DND-41 (cell line): ENCODE measurements at regions not wholly inside any gene's neighbourhood (a gene's known extent, or its start where the extent isn't known, plus 50 kb on each side); places are given as distances from the start of the nearest gene placed in this dataset.

ENCODE experiments used
- ATAC-seq: fragments of 200-7000 bp; cut with Tn5 transposase; 3 replicates; pipeline ENCODE4 v1.9.1; 2021; ENCODE audit warnings: low read depth; ENCODE audit not compliant: insufficient read depth
- DNase-seq: peaks from one replicate; pipeline ENCODE4 v3.0.0-alpha.2; 2020
- H2AFZ ChIP-seq: 2 replicates; pipeline ENCODE4 v1.6.0; 2012; ENCODE audit warnings: low read depth, low read length
- H3K27ac ChIP-seq: 2 replicates; pipeline ENCODE4 v1.5.1; 2012; ENCODE audit warnings: low read length, inconsistent platforms
- H3K27me3 ChIP-seq: fragments of 200-600 bp; sonication (generic); 2 replicates; pipeline ENCODE4 v1.6.0; 2012; ENCODE audit warnings: low read length, mild to moderate bottlenecking, inconsistent platforms; ENCODE audit not compliant: insufficient read depth, poor library complexity
- H3K36me3 ChIP-seq: 2 replicates; pipeline ENCODE4 v1.5.1; 2012; ENCODE audit warnings: low read length, inconsistent platforms; ENCODE audit not compliant: insufficient read depth
- H3K4me1 ChIP-seq: 2 replicates; pipeline ENCODE4 v1.5.1; 2012; ENCODE audit warnings: mild to moderate bottlenecking, low read length; ENCODE audit not compliant: insufficient read depth
- H3K4me2 ChIP-seq: 2 replicates; pipeline ENCODE4 v1.6.0; 2012; ENCODE audit warnings: mild to moderate bottlenecking, moderate library complexity, low read length, inconsistent platforms; ENCODE audit not compliant: insufficient read depth
- H3K4me3 ChIP-seq, 2 experiments: fragments of 200-600 bp in 1 of 2; shearing (Covaris generic) in 1 of 2; 2 replicates each; pipeline ENCODE4 v1.5.1; 2012 to 2016; ENCODE audit warnings: inconsistent platforms in 2 of 2, low read length in 2 of 2, mild to moderate bottlenecking in 2 of 2, low read depth in 1 of 2, moderate library complexity in 1 of 2
- H3K79me2 ChIP-seq: 2 replicates; pipeline ENCODE4 v1.6.0; 2012; ENCODE audit warnings: low read length, inconsistent platforms; ENCODE audit not compliant: insufficient read depth
- H3K9ac ChIP-seq: 2 replicates; pipeline ENCODE4 v1.6.0; 2012; ENCODE audit warnings: low read depth, mild to moderate bottlenecking, inconsistent platforms, low read length, moderate library complexity
- H3K9me3 ChIP-seq: 2 replicates; pipeline ENCODE4 v1.5.1; 2012; ENCODE audit warnings: low read length, moderate library complexity, mild to moderate bottlenecking, inconsistent platforms; ENCODE audit not compliant: insufficient read depth, severe bottlenecking
- H4K20me1 ChIP-seq: 2 replicates; pipeline ENCODE4 v1.6.0; 2012; ENCODE audit warnings: low read length; ENCODE audit not compliant: insufficient read depth
- CTCF ChIP-seq: IDR thresholded peaks from 2 replicates; pipeline ENCODE4 v1.5.1; 2012; ENCODE audit warnings: borderline replicate concordance, low read length, moderate library complexity, mild to moderate bottlenecking; ENCODE audit not compliant: poor library complexity, severe bottlenecking; ENCODE audit errors: extremely low read depth
- EZH2 ChIP-seq: IDR thresholded peaks from 3 replicates; pipeline ENCODE4 v1.6.1; 2012; ENCODE audit warnings: borderline replicate concordance, low read depth, mild to moderate bottlenecking, moderate library complexity, low read length, inconsistent platforms; ENCODE audit not compliant: severe bottlenecking

- H2AFZ ChIP-seq = no peak overlapping the region
- H3K27me3 ChIP-seq = no peaks in the 10 kb centered on the region
- H3K79me2 ChIP-seq = no peaks in the 10 kb centered on the region
- H3K4me3 ChIP-seq = no peak overlapping the region
- ATAC-seq = no peak
- no peak overlapping the region for H3K4me2 ChIP-seq
- DNase-seq = no peak
- H3K4me1 ChIP-seq = no peaks in the 10 kb centered on the region
- no peaks in the 10 kb centered on the region for H3K36me3 ChIP-seq
- H3K9ac ChIP-seq = no peak overlapping the region
- no peak for TF ChIP-seq EZH2
- no peak for TF ChIP-seq CTCF
- no peaks in the 10 kb centered on the region for H3K9me3 ChIP-seq
- no peak overlapping the region for H3K27ac ChIP-seq
- H4K20me1 ChIP-seq = no peaks in the 10 kb centered on the region
Observed at GRCh38 chr17:77313831-77314230, 173.1 kb downstream of the SEC14L1 start.

- no peak for DNase-seq
- Histone ChIP-seq H3K9me3 (no peaks in the 10 kb centered on the region), H4K20me1 (no peaks in the 10 kb centered on the region), H3K4me2 (no peak overlapping the region), H3K4me3 (no peak overlapping the region), H2AFZ (no peak overlapping the region), H3K36me3 (no peaks in the 10 kb centered on the region), H3K27ac (no peak overlapping the region), H3K27me3 (no peaks in the 10 kb centered on the region), H3K79me2 (no peaks in the 10 kb centered on the region), H3K9ac (no peak overlapping the region), H3K4me1 (no peaks in the 10 kb centered on the region)
- TF ChIP-seq CTCF (no peak), EZH2 (no peak)
- no peak for ATAC-seq
Observed at GRCh38 chr17:77314601-77315000, 173.8 kb downstream of the SEC14L1 start.

GRCh38 chr17:77315010-77315409 is 174.2 kb downstream of the SEC14L1 start:
- no peaks in the 10 kb centered on the region for H3K4me1 ChIP-seq
- TF ChIP-seq EZH2 = no peak
- TF ChIP-seq CTCF = no peak
- H2AFZ ChIP-seq = no peak overlapping the region
- no peak for ATAC-seq
- no peaks in the 10 kb centered on the region for H3K9me3 ChIP-seq
- DNase-seq = no peak
- H3K4me2 ChIP-seq = no peak overlapping the region
- H3K27me3 ChIP-seq = no peaks in the 10 kb centered on the region
- no peaks in the 10 kb centered on the region for H3K36me3 ChIP-seq
- H4K20me1 ChIP-seq = no peaks in the 10 kb centered on the region
- H3K4me3 ChIP-seq = no peak overlapping the region
- no peak overlapping the region for H3K9ac ChIP-seq
- no peak overlapping the region for H3K27ac ChIP-seq
- H3K79me2 ChIP-seq = no peaks in the 10 kb centered on the region

- no peak overlapping the region for H3K9ac ChIP-seq
- no peaks in the 10 kb centered on the region for H3K9me3 ChIP-seq
- DNase-seq = no peak
- ATAC-seq = no peak
- no peak overlapping the region for H3K4me3 ChIP-seq
- TF ChIP-seq CTCF (no peak), EZH2 (no peak)
- no peak overlapping the region for H3K27ac ChIP-seq
- H3K79me2 ChIP-seq = no peaks in the 10 kb centered on the region
- no peak overlapping the region for H3K4me2 ChIP-seq
- no peaks in the 10 kb centered on the region for H3K27me3 ChIP-seq
- H4K20me1 ChIP-seq = no peaks in the 10 kb centered on the region
- H3K36me3 ChIP-seq = no peaks in the 10 kb centered on the region
- H2AFZ ChIP-seq = no peak overlapping the region
- H3K4me1 ChIP-seq = no peaks in the 10 kb centered on the region
Observed at GRCh38 chr17:77315551-77316190, 174.9 kb downstream of the SEC14L1 start.
